PC-3 (cell line): ENCODE measurements at regions not wholly inside any gene's neighbourhood (a gene's known extent, or its start where the extent isn't known, plus 50 kb on each side); places are given as distances from the start of the nearest gene placed in this dataset.

ENCODE experiments used
- ATAC-seq: fragments of 200-7000 bp; cut with Tn5 transposase; 2 replicates; pipeline ENCODE4 v1.9.1; 2020; ENCODE audit warnings: mild to moderate bottlenecking, moderate library complexity
- BruUV-seq: library from RNA; stranded (reverse); fragments of 400-500 nt; replicated peaks from 2 replicates; lab custom pipeline; 2021; lab: Mats Ljungman, UMichigan
- CTCF ChIA-PET: fragments of 300-600 bp; sonication (Branson Sonifier 250); formaldehyde crosslinking; loops from one replicate; lab custom pipeline; 2022; ENCODE audit warnings: antibody characterized with exemption; lab: Charles Lee
- POLR2A ChIA-PET: fragments of 300-600 bp; sonication (Branson Sonifier 250); formaldehyde crosslinking; loops from one replicate; lab custom pipeline; 2022; ENCODE audit warnings: antibody characterized with exemption; ENCODE audit not compliant: unreplicated experiment; lab: Charles Lee
- DNase-seq: peaks from one replicate; pipeline ENCODE4 v3.0.0-alpha.2; 2015
- H2AFZ ChIP-seq: fragments of 300-600 bp; sonication (generic); 2 replicates; pipeline ENCODE4 v1.6.0; 2016; ENCODE audit warnings: antibody characterized with exemption, low read length
- H3F3A ChIP-seq: fragments of 300-600 bp; sonication (generic); one replicate; pipeline ENCODE4 v1.6.0; 2017; ENCODE audit warnings: antibody characterized with exemption, low read length, control low read depth, mild to moderate bottlenecking; ENCODE audit not compliant: unreplicated experiment
- H3K27ac ChIP-seq: fragments of 300-600 bp; sonication (generic); 2 replicates; pipeline ENCODE4 v1.5.1; 2016; ENCODE audit warnings: mild to moderate bottlenecking, low read length
- H3K27me3 ChIP-seq: fragments of 300-600 bp; sonication (generic); 2 replicates; pipeline ENCODE4 v1.6.1; 2016; ENCODE audit warnings: low read length, mixed read lengths
- H3K36me3 ChIP-seq: fragments of 300-600 bp; sonication (generic); 2 replicates; pipeline ENCODE4 v1.6.1; 2016; ENCODE audit warnings: low read depth, mixed run types, low read length, mixed read lengths
- H3K4me1 ChIP-seq: fragments of 300-600 bp; sonication (generic); 2 replicates; pipeline ENCODE4 v1.5.1; 2016; ENCODE audit warnings: low read length; ENCODE audit not compliant: insufficient read depth
- H3K4me2 ChIP-seq: fragments of 300-600 bp; sonication (generic); 2 replicates; pipeline ENCODE4 v1.6.0; 2016; ENCODE audit warnings: low read length
- H3K4me3 ChIP-seq: fragments of 300-600 bp; sonication (generic); 2 replicates; pipeline ENCODE4 v1.5.1; 2016; ENCODE audit warnings: mild to moderate bottlenecking, low read length, mixed read lengths
- H3K79me2 ChIP-seq: fragments of 300-600 bp; sonication (generic); 2 replicates; pipeline ENCODE4 v1.6.1; 2017; ENCODE audit warnings: low read length, mixed read lengths
- H3K9ac ChIP-seq: fragments of 300-600 bp; sonication (generic); 2 replicates; pipeline ENCODE4 v1.6.0; 2016; ENCODE audit warnings: mild to moderate bottlenecking, low read length
- H3K9me2 ChIP-seq: fragments of 300-600 bp; sonication (generic); replicated peaks from 2 replicates; pipeline ENCODE4 v1.6.1; 2016; ENCODE audit warnings: mixed run types, low read length, mixed read lengths
- H3K9me3 ChIP-seq: fragments of 300-600 bp; sonication (generic); 2 replicates; pipeline ENCODE4 v1.6.1; 2016; ENCODE audit warnings: low read length, mixed read lengths
- H4K20me1 ChIP-seq: fragments of 300-600 bp; sonication (generic); 2 replicates; pipeline ENCODE4 v1.6.1; 2016; ENCODE audit warnings: low read length, mixed read lengths
- EZH2 ChIP-seq: fragments of 300-600 bp; sonication (generic); IDR thresholded peaks from one replicate; pipeline ENCODE4 v1.6.1; 2017; ENCODE audit warnings: antibody characterized with exemption, mild to moderate bottlenecking, low read length; ENCODE audit not compliant: unreplicated experiment
- EZH2phosphoT487 ChIP-seq: fragments of 300-600 bp; sonication (generic); IDR thresholded peaks from 2 replicates; pipeline ENCODE4 v1.6.1; 2018; ENCODE audit warnings: mild to moderate bottlenecking, antibody characterized with exemption, low read length, borderline replicate concordance
- intact Hi-C: fragments of 100-400 bp; cut with micrococcal nuclease; formaldehyde crosslinking; loops from 2 replicates; pipeline ENCODE4 v1.9.0; 2023
- TF ChIP-seq, protein P1 (sequence below): fragments of 300-600 bp; sonication (generic); conservative IDR thresholded peaks from 2 replicates; pipeline ENCODE4 v1.5.1; 2017; ENCODE audit warnings: antibody characterized with exemption, low read depth, mild to moderate bottlenecking, low read length

GRCh38 chr5:135129307-135129706 is 95.3 kb upstream of the PITX1 start:
- H3K9me2 ChIP-seq: no peaks in the 10 kb centered on the region
- no TSS peak for BruUV-seq
- no peak for DNase-seq
- H3K9ac ChIP-seq: no peak overlapping the region
- POLR2A ChIA-PET: no interaction called here
- H3K27ac ChIP-seq: no peak overlapping the region
- no peak overlapping the region for H3K4me3 ChIP-seq
- no peak for ATAC-seq
- no peaks in the 10 kb centered on the region for H3K79me2 ChIP-seq
- intact Hi-C loops: loop anchor here (5.0 kb wide), 1 partner anchor 42 kb away; no protein-coding TSS in a partner anchor
- no peaks in the 10 kb centered on the region for H3K36me3 ChIP-seq
- H3K9me3 ChIP-seq: no peaks in the 10 kb centered on the region
- CTCF ChIA-PET: no interaction called here
- no peaks in the 10 kb centered on the region for H3F3A ChIP-seq
- H4K20me1 ChIP-seq: no peaks in the 10 kb centered on the region
- H3K4me1 ChIP-seq: peaks cover 22% of the 10 kb centered on the region
- no peak overlapping the region for H2AFZ ChIP-seq
- H3K4me2 ChIP-seq: no peak overlapping the region
- no peaks in the 10 kb centered on the region for H3K27me3 ChIP-seq
- TF ChIP-seq EZH2 (no peak), EZH2phosphoT487 (no peak)
- TF ChIP-seq, protein P1, sequence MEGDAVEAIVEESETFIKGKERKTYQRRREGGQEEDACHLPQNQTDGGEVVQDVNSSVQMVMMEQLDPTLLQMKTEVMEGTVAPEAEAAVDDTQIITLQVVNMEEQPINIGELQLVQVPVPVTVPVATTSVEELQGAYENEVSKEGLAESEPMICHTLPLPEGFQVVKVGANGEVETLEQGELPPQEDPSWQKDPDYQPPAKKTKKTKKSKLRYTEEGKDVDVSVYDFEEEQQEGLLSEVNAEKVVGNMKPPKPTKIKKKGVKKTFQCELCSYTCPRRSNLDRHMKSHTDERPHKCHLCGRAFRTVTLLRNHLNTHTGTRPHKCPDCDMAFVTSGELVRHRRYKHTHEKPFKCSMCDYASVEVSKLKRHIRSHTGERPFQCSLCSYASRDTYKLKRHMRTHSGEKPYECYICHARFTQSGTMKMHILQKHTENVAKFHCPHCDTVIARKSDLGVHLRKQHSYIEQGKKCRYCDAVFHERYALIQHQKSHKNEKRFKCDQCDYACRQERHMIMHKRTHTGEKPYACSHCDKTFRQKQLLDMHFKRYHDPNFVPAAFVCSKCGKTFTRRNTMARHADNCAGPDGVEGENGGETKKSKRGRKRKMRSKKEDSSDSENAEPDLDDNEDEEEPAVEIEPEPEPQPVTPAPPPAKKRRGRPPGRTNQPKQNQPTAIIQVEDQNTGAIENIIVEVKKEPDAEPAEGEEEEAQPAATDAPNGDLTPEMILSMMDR: no peak

DNA sequence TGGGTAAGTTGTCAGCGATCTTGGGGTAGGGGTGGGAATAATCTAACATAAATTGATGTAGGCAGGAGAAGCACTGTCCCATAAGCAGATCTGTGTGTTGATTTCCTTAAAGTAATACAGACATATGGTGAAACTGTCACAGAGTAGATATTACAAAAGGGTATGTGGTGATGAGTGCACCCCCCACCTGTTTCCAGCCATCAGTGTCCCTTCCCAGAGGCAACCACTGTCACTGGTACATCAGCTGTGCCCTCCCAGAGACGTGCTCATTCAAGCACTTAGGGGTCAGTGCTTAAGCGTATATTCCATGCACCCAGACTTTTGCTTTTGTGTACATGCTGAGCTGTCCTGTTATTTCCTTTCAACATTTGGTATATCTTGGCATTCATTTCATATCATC is 94.3 kb upstream of the PITX1 start:
- BruUV-seq: no TSS peak
- Histone ChIP-seq H3K36me3 (no peaks in the 10 kb centered on the region), H3K79me2 (no peaks in the 10 kb centered on the region), H3K4me2 (peak overlapping the region; percentile 22), H3K27ac (peak overlapping the region; percentile 38), H2AFZ (peak overlapping the region; percentile 40), H3F3A (no peaks in the 10 kb centered on the region), H3K9me3 (no peaks in the 10 kb centered on the region), H3K4me1 (peaks cover 22% of the 10 kb centered on the region), H3K9me2 (no peaks in the 10 kb centered on the region), H3K4me3 (no peak overlapping the region), H3K27me3 (no peaks in the 10 kb centered on the region), H3K9ac (no peak overlapping the region), H4K20me1 (no peaks in the 10 kb centered on the region)
- DNase-seq (no peak), ATAC-seq (no peak)
- ChIA-PET CTCF (no interaction called here), POLR2A (no interaction called here)
- TF ChIP-seq EZH2 (no peak), EZH2phosphoT487 (no peak)
- TF ChIP-seq, protein P1: no peak
- intact Hi-C loops: loop anchor here (5.0 kb wide), 1 partner anchor 41 kb away; no protein-coding TSS in a partner anchor

- POLR2A ChIA-PET: no interaction called here
- Histone ChIP-seq H3K27ac (peak overlapping the region; percentile 71), H3K79me2 (no peaks in the 10 kb centered on the region), H3K4me1 (peaks cover 22% of the 10 kb centered on the region), H3K9ac (peak overlapping the region; percentile 11; the same call in 1 of the 2 replicates), H3K9me3 (no peaks in the 10 kb centered on the region), H3F3A (no peaks in the 10 kb centered on the region), H2AFZ (peak overlapping the region; percentile 40), H3K9me2 (no peaks in the 10 kb centered on the region), H4K20me1 (no peaks in the 10 kb centered on the region), H3K27me3 (no peaks in the 10 kb centered on the region), H3K36me3 (no peaks in the 10 kb centered on the region), H3K4me2 (peak overlapping the region; percentile 22), H3K4me3 (no peak overlapping the region)
- CTCF ChIA-PET: no interaction called here
- ATAC-seq (peak; percentile 96), DNase-seq (peak; percentile 87)
- TF ChIP-seq EZH2: no peak
- TF ChIP-seq, protein P1: no peak
- TF ChIP-seq EZH2phosphoT487: no peak
- intact Hi-C loops: loop anchor here (5.0 kb wide), 1 partner anchor 40 kb away; no protein-coding TSS in a partner anchor
- no TSS peak for BruUV-seq
These were observed 93.6 kb upstream of the PITX1 start for GRCh38 chr5:135127439-135128240.
